Body of pancreas (tissue), 4 donors: ENCODE measurements at regions not wholly inside any gene's neighbourhood (a gene's known extent, or its start where the extent isn't known, plus 50 kb on each side); places are given as distances from the start of the nearest gene placed in this dataset.

Experiments used
- CTCF ChIP-seq, 7 experiments: fragments of 450-650 bp in 4 of 7; fragments of 200-600 bp in 3 of 7; sonication (generic) in 3 of 7; IDR thresholded peaks; one replicate each; pipeline ENCODE4 v1.5.1; 2016 to 2019; ENCODE audit warnings: antibody characterized with exemption in 7 of 7
- POLR2A ChIP-seq, 3 donors: fragments of 450-650 bp; IDR thresholded peaks; one replicate each; pipeline ENCODE4 v1.6.1; 2016; ENCODE audit warnings: antibody characterized with exemption in 3 of 3, mild to moderate bottlenecking in 2 of 3

- TF ChIP-seq CTCF (IDR thresholded peaks at IDR 0.05) (no peak), POLR2A (IDR thresholded peaks at IDR 0.05) (no peak)
Measured at GRCh38 chr6:76942203-76942966, 520.9 kb downstream of the HTR1B start.
